ENCODE measurements at regions not wholly inside any gene's neighbourhood (a gene's known extent, or its start where the extent isn't known, plus 50 kb on each side); places are given as distances from the start of the nearest gene placed in this dataset.
A peak's percentile ranks its signal among the peaks of the same experiment; 100 is the strongest.

DNA sequence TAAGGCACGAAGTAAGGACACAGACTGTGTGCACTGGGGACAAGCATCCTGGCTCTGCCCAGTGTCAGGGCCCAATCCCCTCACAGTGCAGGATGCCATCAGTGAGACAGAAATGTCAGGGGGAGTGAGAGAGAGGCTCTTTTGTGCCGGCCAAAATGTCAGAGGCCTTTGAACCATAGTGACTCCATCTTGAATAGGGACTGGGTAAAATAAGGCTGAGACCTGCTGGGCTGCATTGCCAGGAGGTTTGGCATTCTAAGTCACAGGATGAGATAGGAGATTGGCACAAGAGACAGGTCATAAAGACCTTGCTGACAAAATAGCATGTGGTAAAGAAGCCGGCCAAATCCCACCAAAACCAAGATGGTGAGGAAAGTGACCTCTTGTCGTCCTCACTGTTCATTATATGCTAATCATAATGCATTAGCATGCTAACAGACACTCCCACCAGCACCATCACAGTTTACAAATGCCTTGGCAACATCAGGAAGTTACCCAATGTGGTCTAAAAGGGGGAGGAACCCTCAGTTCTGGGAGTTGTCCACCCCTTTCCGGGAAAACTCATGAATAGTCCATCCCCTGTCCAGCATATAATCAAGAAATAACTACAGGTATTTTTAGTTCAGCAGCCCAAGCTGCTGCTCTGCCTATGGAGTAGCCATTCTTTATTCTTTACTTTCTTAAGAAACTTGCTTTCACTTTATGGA is 337.4 kb downstream of the LPIN1 start:
- DNase-seq (ENCODE audit: low read depth in 1 of 2, low spot score in 1 of 2) (no peak), FAIRE-seq (no peak), ATAC-seq (no peak)
- 45% methylated on average over 5 of the region's 5 CpGs for WGBS (ENCODE audit: missing lambda C conversion rate)
- ChIA-PET CTCF (no interaction called here), POLR2A (no interaction called here)
- no peak overlapping the region for H3K4me2 ChIP-seq
- no peak for TF ChIP-seq SMC3 (IDR thresholded peaks at IDR 0.05)
- TF ChIP-seq TP53 (CRISPR knock-in tag; IDR thresholded peaks at IDR 0.05): no peak
- no peak for TF ChIP-seq CBX8 (IDR thresholded peaks at IDR 0.05)
- no peak for TF ChIP-seq KDM1A (IDR thresholded peaks at IDR 0.05; ENCODE audit: low read depth)
- H3K27ac ChIP-seq: no peak overlapping the region
- H3K9me3 ChIP-seq: 0 out of 3 replicates have a peak, but pooled peaks cover 2% of the 10 kb centered on the region
- no peak overlapping the region for H3K4me3 ChIP-seq
- peaks cover 12% of the 10 kb centered on the region; the same call in 2 of the 3 replicates for H3K4me1 ChIP-seq

DNA sequence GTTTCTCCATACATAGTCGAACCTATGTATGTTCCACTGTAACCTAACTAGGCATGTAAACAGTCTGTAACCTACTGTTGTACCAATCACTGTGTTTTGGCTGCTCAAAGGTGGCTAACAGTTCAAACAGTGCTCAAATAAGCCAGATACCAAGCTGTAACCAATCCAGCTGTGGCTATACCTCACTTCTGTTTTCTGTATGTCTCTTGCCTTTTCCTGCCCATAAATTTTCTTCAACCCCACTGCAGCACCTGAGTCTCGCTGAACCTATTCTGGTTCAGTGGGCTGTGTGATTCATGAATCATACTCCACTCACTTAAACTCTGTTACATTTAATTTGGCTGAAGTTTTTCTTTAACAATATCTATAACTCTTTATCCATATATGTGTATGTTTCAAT is 340.7 kb downstream of the LPIN1 start:
- 21% methylated on average over 2 of the region's 2 CpGs for WGBS (ENCODE audit: missing lambda C conversion rate)
- TF ChIP-seq SREBF2 (IDR thresholded peaks at IDR 0.05) (no peak), SMC3 (IDR thresholded peaks at IDR 0.05) (no peak), CEBPB (IDR thresholded peaks at IDR 0.05) (no peak), CBX2 (IDR thresholded peaks at IDR 0.05; ENCODE audit: borderline replicate concordance, low read depth) (no peak), FOXS1 (CRISPR knock-in tag; IDR thresholded peaks at IDR 0.05) (no peak)
- Histone ChIP-seq H3K4me1 (peaks cover 30% of the 10 kb centered on the region), H3K9me3 (0 out of 3 replicates have a peak, but pooled peaks cover 2% of the 10 kb centered on the region), H3K27ac (no peak overlapping the region), H3K4me2 (no peak overlapping the region), H3K4me3 (no peak overlapping the region)
- ChIA-PET CTCF (interaction anchor here (1.5 to 1.6 kb wide), 2 partner anchors 9 to 223 kb away, joined by 3 to 4 read pairs; no protein-coding TSS in a partner anchor), POLR2A (no interaction called here)
- FAIRE-seq (no peak), DNase-seq (ENCODE audit: low read depth in 1 of 2, low spot score in 1 of 2) (no peak), ATAC-seq (no peak)

DNA sequence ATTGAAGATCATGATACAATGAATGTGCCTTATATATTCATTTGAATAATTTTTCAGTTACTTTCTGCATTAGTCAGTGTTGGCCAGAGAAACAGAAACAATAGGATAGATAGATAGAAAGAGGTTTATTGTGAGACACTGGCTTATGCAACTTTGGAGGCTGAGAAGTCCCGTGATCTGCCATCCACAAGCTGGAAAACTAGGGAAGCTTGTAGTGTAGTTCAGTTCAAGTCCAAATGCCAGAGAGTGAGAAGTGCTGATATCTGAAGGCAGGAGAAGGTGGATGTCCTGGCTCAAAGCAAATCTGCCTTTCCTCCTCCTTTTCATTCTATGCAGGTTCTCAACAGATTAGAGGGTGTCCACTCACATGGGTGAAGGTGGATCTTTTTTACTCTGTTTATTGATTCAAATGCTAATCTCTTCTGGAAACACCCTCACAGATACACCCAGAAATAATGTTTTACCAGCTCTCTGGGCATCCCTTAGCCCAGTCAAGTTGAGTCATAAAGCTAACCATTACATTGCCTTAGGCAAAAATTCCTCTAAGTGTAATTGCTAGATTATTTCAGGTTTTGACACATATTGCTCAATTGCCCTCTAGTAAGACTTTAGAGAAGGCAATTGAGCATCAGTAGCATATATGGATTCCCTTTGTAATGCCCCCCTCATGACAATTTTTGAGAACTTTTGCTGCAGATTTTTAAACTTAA is 341.4 kb downstream of the LPIN1 start:
- POLR2A ChIA-PET: no interaction called here

GRCh38 chr2:12089001-12089400 is 342.6 kb downstream of the LPIN1 start:
- Histone ChIP-seq H3K27ac (no peak overlapping the region), H3K4me1 (peaks cover 30% of the 10 kb centered on the region), H3K4me3 (no peak overlapping the region), H3K4me2 (no peak overlapping the region), H3K9me3 (0 out of 3 replicates have a peak, but pooled peaks cover 2% of the 10 kb centered on the region)
- TF ChIP-seq POLR2A (IDR thresholded peaks at IDR 0.05; ENCODE audit: low read length) (no peak), POLR2AphosphoS2 (conservative IDR thresholded peaks at IDR 0.05; ENCODE audit: low read length) (no peak), NPAS2 (CRISPR knock-in tag; IDR thresholded peaks at IDR 0.05; ENCODE audit: borderline replicate concordance) (no peak), GATA3 (IDR thresholded peaks at IDR 0.05; ENCODE audit: borderline replicate concordance) (no peak), RAD21 (conservative IDR thresholded peaks at IDR 0.05 in 1 of 2, IDR thresholded peaks at IDR 0.05 in 1 of 2) (no peak), EHF (CRISPR knock-in tag; IDR thresholded peaks at IDR 0.05) (no peak), MYC (IDR thresholded peaks at IDR 0.05; ENCODE audit: borderline replicate concordance, low read length) (no peak), EP300 (IDR thresholded peaks at IDR 0.05) (no peak), RFX5 (IDR thresholded peaks at IDR 0.05) (no peak), JUN (IDR thresholded peaks at IDR 0.05) (no peak), EHMT2 (IDR thresholded peaks at IDR 0.05; ENCODE audit: low read depth) (no peak), TFCP2L1 (CRISPR knock-in tag; IDR thresholded peaks at IDR 0.05) (no peak)
- 38% methylated on average over 1 of the region's 1 CpG for WGBS (ENCODE audit: missing lambda C conversion rate)
- FAIRE-seq (no peak), ATAC-seq (no peak), DNase-seq (ENCODE audit: low read depth in 1 of 2, low spot score in 1 of 2) (no peak)
- ChIA-PET CTCF (no interaction called here), POLR2A (no interaction called here)

More for the DNA sequence above, 341.4 kb downstream of the LPIN1 start:
- Histone ChIP-seq H3K4me1 (peaks cover 30% of the 10 kb centered on the region), H3K4me3 (no peak overlapping the region), H3K4me2 (0 out of 3 replicates have a peak overlapping the region, but pooled peaks have one; percentile 12), H3K9me3 (0 out of 3 replicates have a peak, but pooled peaks cover 2% of the 10 kb centered on the region), H3K27ac (no peak overlapping the region)
- TF ChIP-seq CEBPB (IDR thresholded peaks at IDR 0.05) (peak; percentile 67 to 88; a peak in 3 of 4 replicates), JUNB (IDR thresholded peaks at IDR 0.05) (0 out of 2 replicates have a peak, but pooled peaks have one; percentile 32), FOSL2 (IDR thresholded peaks at IDR 0.05) (no peak), FOSL2 (CRISPR knock-in tag; IDR thresholded peaks at IDR 0.05) (peak; percentile 28; the same call in 1 of the 2 replicates), ZFP36 (IDR thresholded peaks at IDR 0.05; ENCODE audit: borderline replicate concordance, partially characterized antibody) (no peak)
- FAIRE-seq (peak; percentile 51), DNase-seq (ENCODE audit: low read depth in 1 of 2, low spot score in 1 of 2) (peak in 1 of 2 experiments; percentile 19), ATAC-seq (peak; percentile 30 to 46; a peak in 1 of 6 replicates)
- WGBS (ENCODE audit: missing lambda C conversion rate): 9% methylated on average over 1 of the region's 1 CpG
- CTCF ChIA-PET: interaction anchor here (1.5 to 1.6 kb wide), 2 partner anchors 8 to 224 kb away, joined by 3 to 4 read pairs; no protein-coding TSS in a partner anchor

All from A549 (cell line).